Parathyroid adenoma (tissue), 2 donors: ENCODE measurements at regions not wholly inside any gene's neighbourhood (a gene's known extent, or its start where the extent isn't known, plus 50 kb on each side); places are given as distances from the start of the nearest gene placed in this dataset.
A peak's percentile ranks its signal among the peaks of the same experiment; 100 is the strongest.
"Not testable (repeated sequence)": the region's sequence is repeated elsewhere in the genome, so short reads cannot be mapped to it uniquely, and the experiment has no call there.

ENCODE experiments used
- H2AFZ ChIP-seq: fragments of 300-600 bp; sonication (generic); one replicate; pipeline ENCODE4 v1.7.0; 2017; ENCODE audit warnings: antibody characterized with exemption, mild to moderate bottlenecking
- H3K27ac ChIP-seq: fragments of 300-600 bp; sonication (generic); one replicate; pipeline ENCODE4 v1.7.0; 2017
- H3K27me3 ChIP-seq: fragments of 300-600 bp; sonication (generic); one replicate; pipeline ENCODE4 v1.7.0; 2017; ENCODE audit warnings: low read length; ENCODE audit not compliant: control insufficient read depth, insufficient read depth
- H3K36me3 ChIP-seq: fragments of 300-600 bp; sonication (generic); one replicate; pipeline ENCODE4 v1.7.0; 2017; ENCODE audit warnings: low read length; ENCODE audit not compliant: control insufficient read depth, insufficient read depth
- H3K4me1 ChIP-seq: fragments of 300-600 bp; sonication (generic); one replicate; pipeline ENCODE4 v1.7.0; 2017; ENCODE audit warnings: control low read depth
- H3K4me2 ChIP-seq: fragments of 300-600 bp; sonication (generic); one replicate; pipeline ENCODE4 v1.7.0; 2017; ENCODE audit warnings: low read length
- H3K4me3 ChIP-seq: fragments of 300-600 bp; sonication (generic); one replicate; pipeline ENCODE4 v1.7.0; 2017; ENCODE audit warnings: low read depth, low read length
- H3K79me2 ChIP-seq: fragments of 300-600 bp; sonication (generic); one replicate; pipeline ENCODE4 v1.7.0; 2017; ENCODE audit warnings: control low read depth
- H3K9ac ChIP-seq: fragments of 300-600 bp; sonication (generic); one replicate; pipeline ENCODE4 v1.7.0; 2017; ENCODE audit warnings: mild to moderate bottlenecking
- H3K9me3 ChIP-seq: fragments of 300-600 bp; sonication (generic); one replicate; pipeline ENCODE4 v1.7.0; 2017; ENCODE audit warnings: low read length; ENCODE audit not compliant: control insufficient read depth
- CTCF ChIP-seq: fragments of 300-600 bp; sonication (generic); IDR thresholded peaks from one replicate; pipeline ENCODE4 v1.7.0; 2017; ENCODE audit warnings: antibody characterized with exemption, mild to moderate bottlenecking
- donor health status: primary hyperparathyroidism.

- no peaks in the 10 kb centered on the region for H3K9me3 ChIP-seq
- peak overlapping the region; percentile 87 for H2AFZ ChIP-seq
- H3K4me2 ChIP-seq, result peak overlapping the region; percentile 61
- H3K4me3 ChIP-seq, result peak overlapping the region; percentile 46
- no peaks in the 10 kb centered on the region for H3K79me2 ChIP-seq
- H3K36me3 ChIP-seq, result no peaks in the 10 kb centered on the region
- no peak overlapping the region for H3K9ac ChIP-seq
- peak overlapping the region; percentile 45 for H3K27ac ChIP-seq
- TF ChIP-seq CTCF, result no peak
- H3K27me3 ChIP-seq, result no peaks in the 10 kb centered on the region
- no peaks in the 10 kb centered on the region for H3K4me1 ChIP-seq
Measured at GRCh38 chr12:127165567-127166392, 1101.2 kb upstream of the TMEM132C start.

- Histone ChIP-seq H3K27ac (no peak overlapping the region), H3K9ac (no peak overlapping the region), H3K4me2 (no peak overlapping the region), H3K4me3 (no peak overlapping the region), H3K36me3 (no peaks in the 10 kb centered on the region), H3K79me2 (no peaks in the 10 kb centered on the region), H3K9me3 (no peaks in the 10 kb centered on the region), H3K27me3 (no peaks in the 10 kb centered on the region), H2AFZ (no peak overlapping the region), H3K4me1 (no peaks in the 10 kb centered on the region)
- TF ChIP-seq CTCF, result no peak
Measured at GRCh38 chr12:127169321-127170181, 1097.4 kb upstream of the TMEM132C start.

- Histone ChIP-seq H3K9ac (no peak overlapping the region), H3K27me3 (no peaks in the 10 kb centered on the region), H3K27ac (no peak overlapping the region), H2AFZ (no peak overlapping the region), H3K4me3 (no peak overlapping the region), H3K4me2 (no peak overlapping the region), H3K36me3 (no peaks in the 10 kb centered on the region), H3K79me2 (no peaks in the 10 kb centered on the region), H3K4me1 (no peaks in the 10 kb centered on the region), H3K9me3 (no peaks in the 10 kb centered on the region)
- TF ChIP-seq CTCF, result no peak
Measured at GRCh38 chr12:127170226-127171180, 1096.5 kb upstream of the TMEM132C start.

GRCh38 chr12:127172861-127173260 lies 1094.1 kb upstream of the TMEM132C start:
- Histone ChIP-seq H3K27me3 (no peaks in the 10 kb centered on the region), H2AFZ (no peak overlapping the region), H3K27ac (no peak overlapping the region), H3K4me2 (no peak overlapping the region), H3K4me3 (no peak overlapping the region), H3K9ac (no peak overlapping the region), H3K79me2 (no peaks in the 10 kb centered on the region), H3K9me3 (no peaks in the 10 kb centered on the region), H3K36me3 (no peaks in the 10 kb centered on the region), H3K4me1 (no peaks in the 10 kb centered on the region)
- TF ChIP-seq CTCF, result no peak

- H3K4me1 ChIP-seq, H3K27ac ChIP-seq, H2AFZ ChIP-seq, H3K27me3 ChIP-seq, H3K4me2 ChIP-seq, H3K9me3 ChIP-seq, H3K9ac ChIP-seq, H3K79me2 ChIP-seq, H3K36me3 ChIP-seq, H3K4me3 ChIP-seq: not testable (repeated sequence)
Measured at GRCh38 chr12:127173971-127174370, 1093.0 kb upstream of the TMEM132C start.
